ENCODE measurements at regions not wholly inside any gene's neighbourhood (a gene's known extent, or its start where the extent isn't known, plus 50 kb on each side); places are given as distances from the start of the nearest gene placed in this dataset.

DNA sequence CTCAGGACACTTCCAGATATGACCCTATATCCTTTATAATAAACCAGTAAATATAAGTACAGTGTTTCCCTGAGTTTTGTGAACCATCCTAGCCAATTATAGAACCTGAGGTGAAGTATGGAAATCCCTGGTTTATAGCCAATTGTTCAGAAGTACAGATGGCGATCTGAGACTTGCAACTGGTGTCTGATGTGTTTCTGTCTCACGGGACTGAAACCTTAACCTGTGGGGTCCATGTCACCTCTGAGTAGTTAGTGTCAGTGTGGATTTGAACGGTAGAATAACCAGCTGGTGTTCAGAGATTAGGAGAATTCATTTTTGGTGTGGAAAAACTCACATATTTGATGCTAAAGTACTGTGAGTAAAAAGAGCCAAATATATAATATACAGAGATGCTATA is 606.6 kb downstream of the MAFB start:
- Histone ChIP-seq H3K4me3 (no peak overlapping the region), H2AFZ (no peak overlapping the region), H3K27me3 (ENCODE audit: insufficient read depth) (no peaks in the 10 kb centered on the region), H3K4me2 (no peak overlapping the region), H3K36me3 (ENCODE audit: insufficient read depth) (no peaks in the 10 kb centered on the region), H3K79me2 (replicated peaks; ENCODE audit: insufficient read depth) (no peaks in the 10 kb centered on the region), H3K4me1 (ENCODE audit: insufficient read depth) (peaks cover 4% of the 10 kb centered on the region; the same call in 1 of the 2 replicates), H3F3A (replicated peaks; ENCODE audit: low read depth) (no peaks in the 10 kb centered on the region), H3K9me2 (ENCODE audit: insufficient read depth) (peaks cover 4% of the 10 kb centered on the region; the same call in 1 of the 2 replicates), H4K20me1 (replicated peaks; ENCODE audit: insufficient read depth) (no peaks in the 10 kb centered on the region), H3K27ac (ENCODE audit: low read depth) (no peak overlapping the region)
- peaks cover 12% of the 10 kb centered on the region; the same call in 2 of the 3 replicates for H3K36me3 Mint-ChIP-seq (ENCODE audit: low read depth)
- H3K27ac Mint-ChIP-seq: no peak overlapping the region
- H3K4me1 Mint-ChIP-seq: peaks cover 21% of the 10 kb centered on the region
- no peak for ATAC-seq
- no peaks in the 10 kb centered on the region for H3K9me3 Mint-ChIP-seq
- peaks cover 1% of the 10 kb centered on the region for H3K27me3 Mint-ChIP-seq (ENCODE audit: insufficient read depth, low read depth, poor library complexity)
- DNase-seq (ENCODE audit: low spot score): no peak
- H3K4me3 Mint-ChIP-seq: no peak overlapping the region
- TF ChIP-seq EZH2 (IDR thresholded peaks at IDR 0.05; ENCODE audit: low read depth, unreplicated experiment) (no peak), POLR2AphosphoS5 (IDR thresholded peaks at IDR 0.05; ENCODE audit: low read depth) (no peak), NANOG (IDR thresholded peaks at IDR 0.05; ENCODE audit: borderline replicate concordance) (no peak), ZNF331 (CRISPR knock-in tag; IDR thresholded peaks at IDR 0.05; ENCODE audit: low read depth) (no peak), STAT1 (IDR thresholded peaks at IDR 0.05; ENCODE audit: unreplicated experiment) (no peak), EZH2phosphoT487 (IDR thresholded peaks at IDR 0.05; ENCODE audit: unreplicated experiment) (no peak)
- TF ChIP-seq, protein P1, sequence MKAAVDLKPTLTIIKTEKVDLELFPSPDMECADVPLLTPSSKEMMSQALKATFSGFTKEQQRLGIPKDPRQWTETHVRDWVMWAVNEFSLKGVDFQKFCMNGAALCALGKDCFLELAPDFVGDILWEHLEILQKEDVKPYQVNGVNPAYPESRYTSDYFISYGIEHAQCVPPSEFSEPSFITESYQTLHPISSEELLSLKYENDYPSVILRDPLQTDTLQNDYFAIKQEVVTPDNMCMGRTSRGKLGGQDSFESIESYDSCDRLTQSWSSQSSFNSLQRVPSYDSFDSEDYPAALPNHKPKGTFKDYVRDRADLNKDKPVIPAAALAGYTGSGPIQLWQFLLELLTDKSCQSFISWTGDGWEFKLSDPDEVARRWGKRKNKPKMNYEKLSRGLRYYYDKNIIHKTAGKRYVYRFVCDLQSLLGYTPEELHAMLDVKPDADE (IDR thresholded peaks at IDR 0.05): no peak
- TF ChIP-seq, protein P2, sequence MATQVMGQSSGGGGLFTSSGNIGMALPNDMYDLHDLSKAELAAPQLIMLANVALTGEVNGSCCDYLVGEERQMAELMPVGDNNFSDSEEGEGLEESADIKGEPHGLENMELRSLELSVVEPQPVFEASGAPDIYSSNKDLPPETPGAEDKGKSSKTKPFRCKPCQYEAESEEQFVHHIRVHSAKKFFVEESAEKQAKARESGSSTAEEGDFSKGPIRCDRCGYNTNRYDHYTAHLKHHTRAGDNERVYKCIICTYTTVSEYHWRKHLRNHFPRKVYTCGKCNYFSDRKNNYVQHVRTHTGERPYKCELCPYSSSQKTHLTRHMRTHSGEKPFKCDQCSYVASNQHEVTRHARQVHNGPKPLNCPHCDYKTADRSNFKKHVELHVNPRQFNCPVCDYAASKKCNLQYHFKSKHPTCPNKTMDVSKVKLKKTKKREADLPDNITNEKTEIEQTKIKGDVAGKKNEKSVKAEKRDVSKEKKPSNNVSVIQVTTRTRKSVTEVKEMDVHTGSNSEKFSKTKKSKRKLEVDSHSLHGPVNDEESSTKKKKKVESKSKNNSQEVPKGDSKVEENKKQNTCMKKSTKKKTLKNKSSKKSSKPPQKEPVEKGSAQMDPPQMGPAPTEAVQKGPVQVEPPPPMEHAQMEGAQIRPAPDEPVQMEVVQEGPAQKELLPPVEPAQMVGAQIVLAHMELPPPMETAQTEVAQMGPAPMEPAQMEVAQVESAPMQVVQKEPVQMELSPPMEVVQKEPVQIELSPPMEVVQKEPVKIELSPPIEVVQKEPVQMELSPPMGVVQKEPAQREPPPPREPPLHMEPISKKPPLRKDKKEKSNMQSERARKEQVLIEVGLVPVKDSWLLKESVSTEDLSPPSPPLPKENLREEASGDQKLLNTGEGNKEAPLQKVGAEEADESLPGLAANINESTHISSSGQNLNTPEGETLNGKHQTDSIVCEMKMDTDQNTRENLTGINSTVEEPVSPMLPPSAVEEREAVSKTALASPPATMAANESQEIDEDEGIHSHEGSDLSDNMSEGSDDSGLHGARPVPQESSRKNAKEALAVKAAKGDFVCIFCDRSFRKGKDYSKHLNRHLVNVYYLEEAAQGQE (IDR thresholded peaks at IDR 0.05; ENCODE audit: unreplicated experiment): no peak
- TF ChIP-seq, protein P3, sequence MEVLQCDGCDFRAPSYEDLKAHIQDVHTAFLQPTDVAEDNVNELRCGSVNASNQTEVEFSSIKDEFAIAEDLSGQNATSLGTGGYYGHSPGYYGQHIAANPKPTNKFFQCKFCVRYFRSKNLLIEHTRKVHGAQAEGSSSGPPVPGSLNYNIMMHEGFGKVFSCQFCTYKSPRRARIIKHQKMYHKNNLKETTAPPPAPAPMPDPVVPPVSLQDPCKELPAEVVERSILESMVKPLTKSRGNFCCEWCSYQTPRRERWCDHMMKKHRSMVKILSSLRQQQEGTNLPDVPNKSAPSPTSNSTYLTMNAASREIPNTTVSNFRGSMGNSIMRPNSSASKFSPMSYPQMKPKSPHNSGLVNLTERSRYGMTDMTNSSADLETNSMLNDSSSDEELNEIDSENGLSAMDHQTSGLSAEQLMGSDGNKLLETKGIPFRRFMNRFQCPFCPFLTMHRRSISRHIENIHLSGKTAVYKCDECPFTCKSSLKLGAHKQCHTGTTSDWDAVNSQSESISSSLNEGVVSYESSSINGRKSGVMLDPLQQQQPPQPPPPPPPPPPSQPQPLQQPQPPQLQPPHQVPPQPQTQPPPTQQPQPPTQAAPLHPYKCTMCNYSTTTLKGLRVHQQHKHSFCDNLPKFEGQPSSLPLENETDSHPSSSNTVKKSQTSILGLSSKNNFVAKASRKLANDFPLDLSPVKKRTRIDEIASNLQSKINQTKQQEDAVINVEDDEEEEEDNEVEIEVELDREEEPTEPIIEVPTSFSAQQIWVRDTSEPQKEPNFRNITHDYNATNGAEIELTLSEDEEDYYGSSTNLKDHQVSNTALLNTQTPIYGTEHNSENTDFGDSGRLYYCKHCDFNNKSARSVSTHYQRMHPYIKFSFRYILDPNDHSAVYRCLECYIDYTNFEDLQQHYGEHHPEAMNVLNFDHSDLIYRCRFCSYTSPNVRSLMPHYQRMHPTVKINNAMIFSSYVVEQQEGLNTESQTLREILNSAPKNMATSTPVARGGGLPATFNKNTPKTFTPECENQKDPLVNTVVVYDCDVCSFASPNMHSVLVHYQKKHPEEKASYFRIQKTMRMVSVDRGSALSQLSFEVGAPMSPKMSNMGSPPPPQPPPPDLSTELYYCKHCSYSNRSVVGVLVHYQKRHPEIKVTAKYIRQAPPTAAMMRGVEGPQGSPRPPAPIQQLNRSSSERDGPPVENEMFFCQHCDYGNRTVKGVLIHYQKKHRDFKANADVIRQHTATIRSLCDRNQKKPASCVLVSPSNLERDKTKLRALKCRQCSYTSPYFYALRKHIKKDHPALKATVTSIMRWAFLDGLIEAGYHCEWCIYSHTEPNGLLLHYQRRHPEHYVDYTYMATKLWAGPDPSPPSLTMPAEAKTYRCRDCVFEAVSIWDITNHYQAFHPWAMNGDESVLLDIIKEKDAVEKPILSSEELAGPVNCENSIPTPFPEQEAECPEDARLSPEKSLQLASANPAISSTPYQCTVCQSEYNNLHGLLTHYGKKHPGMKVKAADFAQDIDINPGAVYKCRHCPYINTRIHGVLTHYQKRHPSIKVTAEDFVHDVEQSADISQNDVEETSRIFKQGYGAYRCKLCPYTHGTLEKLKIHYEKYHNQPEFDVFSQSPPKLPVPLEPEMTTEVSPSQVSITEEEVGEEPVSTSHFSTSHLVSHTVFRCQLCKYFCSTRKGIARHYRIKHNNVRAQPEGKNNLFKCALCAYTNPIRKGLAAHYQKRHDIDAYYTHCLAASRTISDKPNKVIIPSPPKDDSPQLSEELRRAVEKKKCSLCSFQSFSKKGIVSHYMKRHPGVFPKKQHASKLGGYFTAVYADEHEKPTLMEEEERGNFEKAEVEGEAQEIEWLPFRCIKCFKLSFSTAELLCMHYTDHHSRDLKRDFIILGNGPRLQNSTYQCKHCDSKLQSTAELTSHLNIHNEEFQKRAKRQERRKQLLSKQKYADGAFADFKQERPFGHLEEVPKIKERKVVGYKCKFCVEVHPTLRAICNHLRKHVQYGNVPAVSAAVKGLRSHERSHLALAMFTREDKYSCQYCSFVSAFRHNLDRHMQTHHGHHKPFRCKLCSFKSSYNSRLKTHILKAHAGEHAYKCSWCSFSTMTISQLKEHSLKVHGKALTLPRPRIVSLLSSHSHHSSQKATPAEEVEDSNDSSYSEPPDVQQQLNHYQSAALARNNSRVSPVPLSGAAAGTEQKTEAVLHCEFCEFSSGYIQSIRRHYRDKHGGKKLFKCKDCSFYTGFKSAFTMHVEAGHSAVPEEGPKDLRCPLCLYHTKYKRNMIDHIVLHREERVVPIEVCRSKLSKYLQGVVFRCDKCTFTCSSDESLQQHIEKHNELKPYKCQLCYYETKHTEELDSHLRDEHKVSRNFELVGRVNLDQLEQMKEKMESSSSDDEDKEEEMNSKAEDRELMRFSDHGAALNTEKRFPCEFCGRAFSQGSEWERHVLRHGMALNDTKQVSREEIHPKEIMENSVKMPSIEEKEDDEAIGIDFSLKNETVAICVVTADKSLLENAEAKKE (CRISPR knock-in tag; IDR thresholded peaks at IDR 0.05): no peak
